ENCODE measurements at regions not wholly inside any gene's neighbourhood (a gene's known extent, or its start where the extent isn't known, plus 50 kb on each side); places are given as distances from the start of the nearest gene placed in this dataset.
"Not testable (repeated sequence)": the region's sequence is repeated elsewhere in the genome, so short reads cannot be mapped to it uniquely, and the experiment has no call there.

GRCh38 chr5:108503986-108504385 lies 122.1 kb upstream of the FBXL17 start:
- H3K4me3 ChIP-seq (ENCODE audit: low read depth, low read length), result no peak overlapping the region
- no peak for TF ChIP-seq CTCF (IDR thresholded peaks at IDR 0.05; ENCODE audit: borderline replicate concordance, insufficient read depth, low read depth, low read length)

DNA sequence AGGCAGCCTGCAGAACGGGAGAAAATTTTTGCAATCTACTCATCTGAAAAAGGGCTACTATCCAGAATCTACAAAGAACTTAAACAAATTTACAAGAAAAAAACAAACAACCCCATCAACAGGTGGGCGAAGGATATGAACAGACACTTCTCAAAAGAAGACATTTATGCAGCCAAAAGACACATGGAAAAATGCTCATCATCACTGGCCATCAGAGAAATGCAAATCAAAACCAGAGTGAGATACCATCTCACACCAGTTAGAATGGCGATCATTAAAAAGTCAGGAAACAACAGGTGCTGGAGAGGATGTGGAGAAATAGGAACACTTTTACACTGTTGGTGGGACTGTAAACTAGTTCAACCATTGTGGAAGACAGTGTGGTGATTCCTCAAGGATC lies 113.7 kb upstream of the FBXL17 start:
- H3K4me3 ChIP-seq (ENCODE audit: low read depth, low read length), result not testable (repeated sequence)

- no peak overlapping the region for H3K4me3 ChIP-seq (ENCODE audit: low read depth, low read length)
- TF ChIP-seq CTCF (IDR thresholded peaks at IDR 0.05; ENCODE audit: borderline replicate concordance, insufficient read depth, low read depth, low read length), result no peak
These were observed 106.1 kb upstream of the FBXL17 start for GRCh38 chr5:108487951-108488350.

GRCh38 chr5:108484035-108484434 lies 102.1 kb upstream of the FBXL17 start:
- no peak for TF ChIP-seq CTCF (IDR thresholded peaks at IDR 0.05; ENCODE audit: borderline replicate concordance, insufficient read depth, low read depth, low read length)
- no peak overlapping the region for H3K4me3 ChIP-seq (ENCODE audit: low read depth, low read length)

DNA sequence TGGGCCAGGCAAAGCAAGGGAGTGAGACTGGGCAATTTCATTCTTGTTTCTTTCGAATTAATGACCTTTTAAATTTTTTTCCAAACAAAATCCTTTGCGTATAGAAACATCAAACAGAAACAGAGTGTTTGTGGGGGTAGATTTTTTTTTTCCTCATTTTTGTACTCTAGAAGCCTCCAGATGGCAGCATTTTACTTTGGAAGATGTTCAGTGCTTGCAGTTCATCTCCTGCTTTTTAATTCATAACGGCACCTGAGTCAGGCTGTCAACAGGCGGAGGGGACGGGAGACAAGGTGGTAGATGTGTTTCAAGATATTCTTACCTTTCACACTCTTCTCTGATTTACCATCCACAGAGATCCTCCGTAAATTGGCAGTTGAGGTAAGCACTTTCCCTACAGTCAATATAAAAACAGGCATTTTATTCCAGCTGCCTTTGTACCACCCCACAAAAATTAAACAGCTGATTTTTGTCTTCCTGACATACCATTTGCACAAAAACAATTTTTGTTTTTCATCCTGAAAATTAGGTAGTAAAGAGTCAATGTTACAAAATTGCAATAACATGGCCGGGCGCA lies 99.5 kb upstream of the FBXL17 start:
- TF ChIP-seq CTCF (IDR thresholded peaks at IDR 0.05; ENCODE audit: borderline replicate concordance, insufficient read depth, low read depth, low read length), result peak; percentile 9; the same call in 1 of the 2 replicates
- H3K4me3 ChIP-seq (ENCODE audit: low read depth, low read length), result no peak overlapping the region

GRCh38 chr5:108472237-108472636 lies 90.3 kb upstream of the FBXL17 start:
- TF ChIP-seq CTCF (IDR thresholded peaks at IDR 0.05; ENCODE audit: borderline replicate concordance, insufficient read depth, low read depth, low read length), result no peak
- H3K4me3 ChIP-seq (ENCODE audit: low read depth, low read length), result no peak overlapping the region

- H3K4me3 ChIP-seq (ENCODE audit: low read depth, low read length), result no peak overlapping the region
- no peak for TF ChIP-seq CTCF (IDR thresholded peaks at IDR 0.05; ENCODE audit: borderline replicate concordance, insufficient read depth, low read depth, low read length)
These were observed 85.7 kb upstream of the FBXL17 start for GRCh38 chr5:108467563-108467962.

Measured in GM12875 (cell line).